ENCODE measurements at regions not wholly inside any gene's neighbourhood (a gene's known extent, or its start where the extent isn't known, plus 50 kb on each side); places are given as distances from the start of the nearest gene placed in this dataset.

DNA sequence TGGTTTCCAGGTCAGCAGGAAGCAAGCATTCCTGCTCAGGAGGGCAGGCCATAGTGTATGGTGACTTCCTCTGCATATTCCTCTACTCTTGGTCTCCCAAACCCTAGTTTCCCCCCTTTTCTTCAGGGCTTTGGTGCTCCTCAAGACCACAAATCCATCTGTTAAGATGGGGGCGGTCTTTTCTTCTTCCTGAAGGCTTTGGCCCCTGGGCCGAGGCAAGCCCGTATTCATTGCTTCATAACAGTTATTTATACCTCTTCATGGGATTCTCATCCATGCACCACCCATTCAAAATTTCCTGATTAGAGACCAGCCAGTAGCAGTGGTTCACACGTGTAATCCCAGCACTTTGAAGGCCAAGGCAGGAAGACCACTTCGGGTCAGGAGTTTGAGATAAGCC, 62.1 kb upstream of the IL12A start:
- TF ChIP-seq, protein P1, sequence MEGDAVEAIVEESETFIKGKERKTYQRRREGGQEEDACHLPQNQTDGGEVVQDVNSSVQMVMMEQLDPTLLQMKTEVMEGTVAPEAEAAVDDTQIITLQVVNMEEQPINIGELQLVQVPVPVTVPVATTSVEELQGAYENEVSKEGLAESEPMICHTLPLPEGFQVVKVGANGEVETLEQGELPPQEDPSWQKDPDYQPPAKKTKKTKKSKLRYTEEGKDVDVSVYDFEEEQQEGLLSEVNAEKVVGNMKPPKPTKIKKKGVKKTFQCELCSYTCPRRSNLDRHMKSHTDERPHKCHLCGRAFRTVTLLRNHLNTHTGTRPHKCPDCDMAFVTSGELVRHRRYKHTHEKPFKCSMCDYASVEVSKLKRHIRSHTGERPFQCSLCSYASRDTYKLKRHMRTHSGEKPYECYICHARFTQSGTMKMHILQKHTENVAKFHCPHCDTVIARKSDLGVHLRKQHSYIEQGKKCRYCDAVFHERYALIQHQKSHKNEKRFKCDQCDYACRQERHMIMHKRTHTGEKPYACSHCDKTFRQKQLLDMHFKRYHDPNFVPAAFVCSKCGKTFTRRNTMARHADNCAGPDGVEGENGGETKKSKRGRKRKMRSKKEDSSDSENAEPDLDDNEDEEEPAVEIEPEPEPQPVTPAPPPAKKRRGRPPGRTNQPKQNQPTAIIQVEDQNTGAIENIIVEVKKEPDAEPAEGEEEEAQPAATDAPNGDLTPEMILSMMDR (IDR thresholded peaks at IDR 0.05; ENCODE audit: low read depth, low read length, poor library complexity, severe bottlenecking) = no peak
- no peak for TF ChIP-seq EZH2phosphoT487 (IDR thresholded peaks at IDR 0.05; ENCODE audit: borderline replicate concordance, low read length)

Measured in DOHH2 (cell line).